GM19099 (cell line): ENCODE measurements at regions not wholly inside any gene's neighbourhood (a gene's known extent, or its start where the extent isn't known, plus 50 kb on each side); places are given as distances from the start of the nearest gene placed in this dataset.

ENCODE experiments used
- POLR2A ChIP-seq: IDR thresholded peaks from 3 replicates; pipeline ENCODE4 v1.6.1; 2011; ENCODE audit warnings: low read depth; ENCODE audit not compliant: insufficient read length; ENCODE audit errors: extremely low read depth

- TF ChIP-seq POLR2A: no peak
Observed at GRCh38 chrX:131595120-131595519, 51.2 kb downstream of the OR13H1 start.

GRCh38 chrX:131607792-131608369 lies 64.0 kb downstream of the OR13H1 start:
- no peak for TF ChIP-seq POLR2A

- TF ChIP-seq POLR2A: no peak
Observed at GRCh38 chrX:131609480-131609879, 65.6 kb downstream of the OR13H1 start.

DNA sequence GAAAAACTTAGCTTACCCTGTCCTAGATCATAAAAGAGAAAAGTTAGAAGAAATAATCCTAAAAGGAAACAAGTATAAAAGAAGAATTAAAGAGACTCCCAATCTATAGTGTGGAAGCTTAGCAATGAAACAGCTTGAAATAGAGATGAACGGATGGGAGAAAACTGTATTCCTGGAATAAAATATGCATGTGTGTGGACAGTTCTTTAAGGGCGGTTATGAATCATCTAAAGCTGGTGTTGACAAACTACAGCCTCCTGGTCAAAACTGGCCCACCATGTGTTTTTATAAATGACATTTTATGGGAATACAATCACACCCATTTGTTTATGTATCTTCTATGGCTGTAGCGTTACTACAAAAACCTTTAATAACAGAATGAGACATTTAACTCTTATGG lies 69.4 kb downstream of the OR13H1 start:
- no peak for TF ChIP-seq POLR2A

- no peak for TF ChIP-seq POLR2A
Observed at GRCh38 chrX:131614241-131614640, 70.4 kb downstream of the OR13H1 start.

GRCh38 chrX:131617182-131617581 lies 73.3 kb downstream of the OR13H1 start:
- TF ChIP-seq POLR2A: no peak

DNA sequence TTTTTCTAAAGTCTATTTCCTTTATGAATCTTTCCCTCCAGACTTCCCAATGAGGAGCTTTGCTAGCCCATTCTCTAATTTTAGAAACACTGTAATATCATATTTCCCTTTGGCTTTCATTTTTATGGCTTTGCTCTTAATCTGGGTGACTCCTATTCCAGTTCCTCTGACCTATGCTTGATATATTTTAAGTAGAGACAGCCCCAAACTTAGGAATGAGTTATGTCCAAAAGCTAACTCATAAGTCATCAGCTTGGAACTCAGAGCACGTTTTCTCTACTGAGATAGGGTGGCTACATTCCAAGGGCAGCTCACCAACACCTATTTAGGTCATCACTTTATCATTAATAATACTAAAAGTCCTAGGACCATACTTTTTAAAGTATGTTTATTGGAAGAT lies 77.8 kb downstream of the OR13H1 start:
- TF ChIP-seq POLR2A: no peak

DNA sequence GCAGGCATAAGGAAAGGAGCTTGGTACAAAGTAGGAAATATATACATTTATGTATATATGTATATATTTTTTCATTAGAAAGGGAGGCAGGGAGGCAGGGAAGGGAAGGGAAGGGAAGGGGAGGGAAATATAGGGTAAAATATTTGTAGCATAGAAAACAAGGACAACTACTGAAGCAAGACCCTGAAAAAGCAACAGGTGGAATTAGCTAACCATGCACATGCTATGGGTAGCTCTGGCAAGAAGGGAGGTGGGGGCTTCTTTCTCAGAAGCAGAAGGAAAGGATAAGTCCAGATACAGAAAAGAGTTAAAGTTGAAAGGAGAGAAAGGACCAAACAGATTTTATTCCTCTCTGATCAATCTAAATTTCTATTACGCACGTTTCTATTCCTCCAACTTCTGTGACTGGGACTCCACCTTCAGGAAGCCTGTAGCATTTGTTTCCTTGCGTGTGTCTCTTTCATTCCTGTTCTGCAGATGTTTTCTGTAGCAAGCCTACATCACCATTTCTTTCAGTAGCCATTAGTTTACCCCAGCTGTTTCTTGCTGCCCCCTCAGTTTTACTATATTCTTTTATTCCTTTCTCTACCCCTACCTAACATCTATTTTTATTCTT lies 82.9 kb downstream of the OR13H1 start:
- no peak for TF ChIP-seq POLR2A

DNA sequence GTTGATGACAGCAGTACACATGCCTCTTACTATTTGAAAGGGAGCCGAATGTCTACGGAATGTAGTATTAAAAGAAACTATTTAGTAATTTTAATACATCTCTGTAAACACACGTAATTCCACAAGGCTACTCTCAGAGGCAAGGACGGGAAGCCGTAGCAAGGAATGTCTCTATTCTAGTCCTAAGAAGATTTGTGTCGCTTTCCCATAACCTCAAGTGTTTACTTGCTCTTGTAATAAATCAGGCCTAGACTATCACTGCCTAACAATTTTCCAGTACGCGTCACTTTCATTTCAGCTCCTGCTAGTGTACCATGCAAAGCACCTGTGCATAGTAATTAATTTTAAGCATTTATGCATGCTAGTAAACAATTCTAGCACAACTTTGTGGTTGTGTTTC lies 86.7 kb downstream of the OR13H1 start:
- no peak for TF ChIP-seq POLR2A

- TF ChIP-seq POLR2A: no peak
Observed at GRCh38 chrX:131633285-131633917, 89.5 kb downstream of the OR13H1 start.

GRCh38 chrX:131634900-131635299 lies 91.0 kb downstream of the OR13H1 start:
- TF ChIP-seq POLR2A: no peak

GRCh38 chrX:131646106-131646505 lies 102.2 kb downstream of the OR13H1 start:
- no peak for TF ChIP-seq POLR2A

GRCh38 chrX:131649741-131650140 lies 105.9 kb downstream of the OR13H1 start:
- no peak for TF ChIP-seq POLR2A

- no peak for TF ChIP-seq POLR2A
Observed at GRCh38 chrX:131650637-131651410, 107.0 kb downstream of the OR13H1 start.

DNA sequence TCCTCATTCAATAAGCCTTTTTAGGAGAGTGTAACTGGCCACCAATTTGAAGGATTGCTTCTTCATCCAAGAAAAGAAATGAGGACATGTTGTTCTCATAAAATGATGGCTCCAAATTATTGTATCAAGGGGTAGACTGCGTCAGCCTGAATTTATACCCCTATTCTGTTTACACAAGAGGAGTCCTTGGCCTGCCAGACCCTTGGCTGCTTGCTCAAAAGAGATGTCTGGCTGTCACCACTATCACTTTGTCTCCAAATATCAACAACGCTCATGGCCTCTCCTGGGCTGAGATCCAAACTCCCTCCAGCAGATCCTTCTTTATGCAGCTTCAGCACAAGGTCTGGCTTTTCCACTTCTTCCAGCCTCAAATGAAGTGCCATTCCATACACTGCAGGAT lies 127.9 kb downstream of the OR13H1 start:
- TF ChIP-seq POLR2A: no peak
